Activated CD8-positive, alpha-beta T cell treated with anti-CD3 and anti-CD28 coated beads for 36 hours (primary cell): ENCODE measurements at regions not wholly inside any gene's neighbourhood (a gene's known extent, or its start where the extent isn't known, plus 50 kb on each side); places are given as distances from the start of the nearest gene placed in this dataset.

Experiments
- ATAC-seq: fragments of 200-7000 bp; cut with Tn5 transposase; one replicate; pipeline ENCODE4 v1.10.0; 2021; ENCODE audit warnings: mild to moderate bottlenecking, moderate library complexity
- CTCF ChIA-PET: fragments of 350-600 bp; sonication (Branson Sonifier 250); formaldehyde crosslinking; loops from one replicate; lab custom pipeline; 2021; ENCODE audit warnings: antibody characterized with exemption; lab: Charles Lee
- POLR2A ChIA-PET: fragments of 350-600 bp; sonication (Branson Sonifier 250); formaldehyde crosslinking; loops from one replicate; lab custom pipeline; 2021; ENCODE audit warnings: antibody characterized with exemption; lab: Charles Lee
- DNase-seq: peaks from one replicate; pipeline ENCODE4 v3.0.0-alpha.2; 2020
- H3K27ac Mint-ChIP-seq: one replicate; pipeline ENCODE4 v1.8.0; 2021; ENCODE audit warnings: mild to moderate bottlenecking, mixed read lengths
- H3K27me3 Mint-ChIP-seq: one replicate; pipeline ENCODE4 v1.8.0; 2021; ENCODE audit warnings: mixed read lengths
- H3K36me3 Mint-ChIP-seq: one replicate; pipeline ENCODE4 v1.8.0; 2021; ENCODE audit warnings: low read depth, mixed read lengths
- H3K4me1 Mint-ChIP-seq: one replicate; pipeline ENCODE4 v1.8.0; 2021; ENCODE audit warnings: low read depth, mixed read lengths
- H3K4me3 Mint-ChIP-seq: one replicate; pipeline ENCODE4 v1.8.0; 2021; ENCODE audit warnings: mild to moderate bottlenecking, moderate library complexity, mixed read lengths
- H3K9me3 Mint-ChIP-seq: one replicate; pipeline ENCODE4 v1.8.0; 2021; ENCODE audit warnings: mixed read lengths
- intact Hi-C: fragments of 100-400 bp; cut with micrococcal nuclease; formaldehyde crosslinking; loops from one replicate; pipeline ENCODE4 v1.10.0; 2022
- TF ChIP-seq, protein P1 (sequence below): fragments of 200-600 bp; IDR thresholded peaks from one replicate; pipeline ENCODE4 v1.8.0; 2022; ENCODE audit warnings: antibody characterized with exemption, mild to moderate bottlenecking

DNA sequence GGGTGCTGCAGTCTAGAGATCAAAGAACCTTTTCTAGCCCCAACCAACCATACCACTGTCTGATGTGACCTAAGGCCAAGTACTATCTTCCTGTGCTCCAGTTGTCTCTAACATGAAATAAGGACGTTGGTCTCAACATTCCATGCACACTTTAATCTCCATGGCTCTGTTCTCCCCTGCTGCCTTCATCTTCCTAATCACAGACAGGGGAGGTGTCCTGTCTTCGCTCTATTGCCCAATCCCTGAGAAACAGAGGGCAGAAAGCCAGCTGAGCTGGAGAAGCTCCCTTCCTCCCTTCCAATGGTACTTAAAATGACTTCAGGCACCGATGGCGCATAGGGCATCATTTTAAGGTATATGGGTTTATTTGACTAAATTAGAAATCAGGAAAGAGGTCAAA, 148.9 kb upstream of the GNAO1 start:
- H3K27me3 Mint-ChIP-seq: peaks cover 24% of the 10 kb centered on the region

DNA sequence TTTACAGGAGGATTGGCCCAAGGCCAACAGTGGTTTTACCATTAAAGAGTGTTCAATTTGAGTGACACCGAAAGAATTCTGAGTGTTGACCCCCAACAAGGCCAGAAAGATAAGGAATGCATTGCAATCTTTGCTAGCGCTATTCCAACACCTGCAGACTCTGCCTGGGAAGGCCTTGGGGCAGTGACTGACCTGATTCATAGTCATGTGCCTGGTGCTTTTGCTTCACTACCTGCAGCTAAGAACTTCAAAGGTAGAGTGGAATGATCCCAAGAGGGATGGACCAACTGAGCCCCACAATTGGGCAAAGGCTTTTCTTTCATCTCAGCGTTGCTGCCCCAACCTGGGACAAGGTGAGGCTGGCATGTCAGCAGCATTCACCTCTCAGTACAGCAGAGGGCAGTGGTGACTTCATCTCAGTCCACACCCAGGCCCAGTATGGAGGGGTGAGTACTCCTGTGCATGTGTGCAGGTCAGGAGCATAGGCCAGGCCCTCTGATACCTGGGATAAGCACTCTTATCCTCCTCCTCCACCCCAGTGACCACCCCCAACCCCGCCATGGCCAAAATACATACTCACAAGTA, 149.6 kb upstream of the GNAO1 start:
- H3K27me3 Mint-ChIP-seq: peaks cover 22% of the 10 kb centered on the region
- ChIA-PET POLR2A (no interaction called here), CTCF (interaction anchor here (1.1 to 4.1 kb wide), 5 partner anchors 18 to 287 kb away, joined by 3 to 21 read pairs (median 4); no protein-coding TSS in a partner anchor)
- DNase-seq: peak; percentile 42
- H3K9me3 Mint-ChIP-seq: peaks cover 8% of the 10 kb centered on the region
- H3K4me1 Mint-ChIP-seq: no peaks in the 10 kb centered on the region
- no peak overlapping the region for H3K27ac Mint-ChIP-seq
- ATAC-seq: peak; percentile 90
- TF ChIP-seq, protein P1, sequence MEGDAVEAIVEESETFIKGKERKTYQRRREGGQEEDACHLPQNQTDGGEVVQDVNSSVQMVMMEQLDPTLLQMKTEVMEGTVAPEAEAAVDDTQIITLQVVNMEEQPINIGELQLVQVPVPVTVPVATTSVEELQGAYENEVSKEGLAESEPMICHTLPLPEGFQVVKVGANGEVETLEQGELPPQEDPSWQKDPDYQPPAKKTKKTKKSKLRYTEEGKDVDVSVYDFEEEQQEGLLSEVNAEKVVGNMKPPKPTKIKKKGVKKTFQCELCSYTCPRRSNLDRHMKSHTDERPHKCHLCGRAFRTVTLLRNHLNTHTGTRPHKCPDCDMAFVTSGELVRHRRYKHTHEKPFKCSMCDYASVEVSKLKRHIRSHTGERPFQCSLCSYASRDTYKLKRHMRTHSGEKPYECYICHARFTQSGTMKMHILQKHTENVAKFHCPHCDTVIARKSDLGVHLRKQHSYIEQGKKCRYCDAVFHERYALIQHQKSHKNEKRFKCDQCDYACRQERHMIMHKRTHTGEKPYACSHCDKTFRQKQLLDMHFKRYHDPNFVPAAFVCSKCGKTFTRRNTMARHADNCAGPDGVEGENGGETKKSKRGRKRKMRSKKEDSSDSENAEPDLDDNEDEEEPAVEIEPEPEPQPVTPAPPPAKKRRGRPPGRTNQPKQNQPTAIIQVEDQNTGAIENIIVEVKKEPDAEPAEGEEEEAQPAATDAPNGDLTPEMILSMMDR: peak; percentile 33
- H3K4me3 Mint-ChIP-seq: no peak overlapping the region
- H3K36me3 Mint-ChIP-seq: no peaks in the 10 kb centered on the region
- intact Hi-C loops: loop anchor here (5.0 to 10.0 kb wide), 2 partner anchors 153 to 276 kb away; partner anchors contain the start of gene GNAO1

More for the DNA sequence above, 148.9 kb upstream of the GNAO1 start:
- H3K36me3 Mint-ChIP-seq: no peaks in the 10 kb centered on the region
- ATAC-seq: no peak
- H3K4me3 Mint-ChIP-seq: no peak overlapping the region
- no peak for DNase-seq
- no peak overlapping the region for H3K27ac Mint-ChIP-seq
- TF ChIP-seq, protein P1: no peak
- peaks cover 3% of the 10 kb centered on the region for H3K9me3 Mint-ChIP-seq
- ChIA-PET POLR2A (no interaction called here), CTCF (interaction anchor here (4.1 kb wide), 1 partner anchor 276 kb away, joined by 21 read pairs; no protein-coding TSS in a partner anchor)
- intact Hi-C loops: loop anchor here (5.0 to 10.0 kb wide), 2 partner anchors 152 to 275 kb away; partner anchors contain the start of gene GNAO1
- H3K4me1 Mint-ChIP-seq: no peaks in the 10 kb centered on the region

DNA sequence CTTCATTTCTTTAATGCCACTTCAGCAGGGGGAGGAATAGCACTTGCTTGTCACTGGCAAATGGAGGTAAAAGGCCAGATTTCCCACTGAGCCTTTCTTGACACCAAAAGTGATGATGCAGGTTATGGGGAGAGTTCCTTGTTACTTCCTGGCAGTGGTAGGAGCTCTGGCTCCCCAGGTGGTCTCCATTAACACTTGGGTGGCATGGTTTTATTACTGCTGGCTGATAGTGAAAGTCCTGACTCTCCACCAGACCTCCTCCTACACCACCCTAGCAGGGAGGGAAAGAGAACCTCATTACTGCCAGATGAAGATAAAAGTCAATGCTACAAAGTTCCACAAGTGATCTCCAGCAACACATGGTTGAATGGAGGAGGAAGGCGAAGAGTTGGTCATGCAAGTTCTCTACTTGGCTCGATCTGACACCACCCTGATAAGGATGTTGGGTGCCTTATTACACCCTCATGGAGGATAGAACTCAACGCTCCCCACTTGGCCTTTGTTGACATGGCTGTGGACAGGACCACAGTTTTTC, 152.7 kb upstream of the GNAO1 start:
- ChIA-PET CTCF (no interaction called here), POLR2A (no interaction called here)
- Mint-ChIP-seq H3K27me3 (peaks cover 22% of the 10 kb centered on the region), H3K4me1 (no peaks in the 10 kb centered on the region), H3K27ac (no peak overlapping the region), H3K36me3 (no peaks in the 10 kb centered on the region), H3K9me3 (peaks cover 8% of the 10 kb centered on the region), H3K4me3 (no peak overlapping the region)
- DNase-seq (no peak), ATAC-seq (no peak)
- intact Hi-C loops: no loop called here
- TF ChIP-seq, protein P1: no peak

DNA sequence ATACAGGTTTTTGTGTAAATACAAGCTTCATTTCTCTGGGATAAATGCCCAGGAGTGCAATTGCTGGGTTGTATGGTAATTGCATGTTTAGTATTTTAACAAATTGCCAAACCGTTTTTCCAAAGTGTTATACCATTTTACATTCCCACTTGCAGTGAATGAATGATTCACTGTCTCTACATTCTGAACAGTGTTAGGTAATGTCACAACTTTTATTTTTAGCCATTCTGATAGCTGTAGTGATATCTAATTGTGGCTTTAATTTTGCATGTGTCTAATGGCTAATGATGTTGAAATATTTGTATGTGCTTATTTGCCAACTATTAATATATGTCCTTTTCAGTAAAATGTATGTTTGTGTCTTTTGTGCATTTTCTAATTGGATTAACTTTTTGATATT, 156.9 kb upstream of the CES5A start:
- Mint-ChIP-seq H3K27ac (no peak overlapping the region), H3K4me3 (no peak overlapping the region), H3K36me3 (no peaks in the 10 kb centered on the region), H3K27me3 (peaks cover 15% of the 10 kb centered on the region), H3K9me3 (peaks cover 3% of the 10 kb centered on the region), H3K4me1 (no peaks in the 10 kb centered on the region)
- ChIA-PET POLR2A (no interaction called here), CTCF (no interaction called here)
- intact Hi-C loops: no loop called here
- ATAC-seq (no peak), DNase-seq (no peak)
- TF ChIP-seq, protein P1: no peak

DNA sequence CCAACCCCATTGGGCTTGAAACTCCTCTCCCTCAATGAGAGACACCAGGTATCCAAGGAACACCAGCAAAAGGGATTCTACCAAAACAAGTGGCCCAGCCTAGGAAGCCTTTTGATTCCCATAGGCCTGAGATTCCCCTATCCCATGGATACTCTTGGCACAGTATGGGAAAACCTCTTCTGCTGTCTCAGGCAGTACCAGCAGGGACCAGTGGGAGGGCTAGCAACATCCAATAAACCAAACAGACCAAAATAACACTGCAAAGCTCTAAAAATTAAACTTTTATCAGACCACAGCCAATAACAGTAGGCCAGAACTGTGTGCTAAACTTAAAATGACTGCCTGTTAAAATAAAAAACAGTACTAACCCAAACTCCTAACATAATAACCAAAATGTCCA, 153.9 kb upstream of the CES5A start:
- Mint-ChIP-seq H3K9me3 (no peaks in the 10 kb centered on the region), H3K4me1 (no peaks in the 10 kb centered on the region), H3K27ac (no peak overlapping the region), H3K36me3 (no peaks in the 10 kb centered on the region), H3K4me3 (no peak overlapping the region), H3K27me3 (peaks cover 11% of the 10 kb centered on the region)
- ChIA-PET POLR2A (no interaction called here), CTCF (no interaction called here)
- intact Hi-C loops: no loop called here
- ATAC-seq (no peak), DNase-seq (no peak)
- TF ChIP-seq, protein P1: no peak
